NCI-H2107 treated with DMSO at 0.1 percent for 48 hours (cell line): ENCODE measurements at regions not wholly inside any gene's neighbourhood (a gene's known extent, or its start where the extent isn't known, plus 50 kb on each side); places are given as distances from the start of the nearest gene placed in this dataset.
"Not testable (repeated sequence)": the region's sequence is repeated elsewhere in the genome, so short reads cannot be mapped to it uniquely, and the experiment has no call there.

ENCODE experiments used
- DNase-seq: peaks from one replicate; lab custom pipeline; 2025; ENCODE audit not compliant: unreplicated experiment; lab: John Stamatoyannopoulos, UW

DNA sequence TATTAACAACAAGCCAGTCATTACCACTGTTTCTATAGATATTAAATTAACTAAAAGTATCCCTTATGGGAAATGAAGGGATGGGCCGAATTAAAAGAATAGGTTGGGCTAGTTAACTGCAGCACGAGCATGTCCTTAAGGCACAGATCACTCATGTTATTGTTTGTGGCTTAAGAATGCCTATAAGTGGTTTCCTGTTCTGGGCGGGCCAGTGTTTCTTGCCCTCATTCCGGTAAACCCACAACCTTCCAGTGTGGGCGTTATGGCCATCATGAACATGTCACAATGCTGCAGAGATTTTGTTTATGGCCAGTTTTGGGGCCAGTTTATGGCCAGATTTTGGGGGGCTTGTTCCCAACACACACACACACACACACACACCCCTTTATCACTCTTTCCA lies 705.4 kb upstream of the NCAM2 start:
- not testable (repeated sequence) for DNase-seq

DNA sequence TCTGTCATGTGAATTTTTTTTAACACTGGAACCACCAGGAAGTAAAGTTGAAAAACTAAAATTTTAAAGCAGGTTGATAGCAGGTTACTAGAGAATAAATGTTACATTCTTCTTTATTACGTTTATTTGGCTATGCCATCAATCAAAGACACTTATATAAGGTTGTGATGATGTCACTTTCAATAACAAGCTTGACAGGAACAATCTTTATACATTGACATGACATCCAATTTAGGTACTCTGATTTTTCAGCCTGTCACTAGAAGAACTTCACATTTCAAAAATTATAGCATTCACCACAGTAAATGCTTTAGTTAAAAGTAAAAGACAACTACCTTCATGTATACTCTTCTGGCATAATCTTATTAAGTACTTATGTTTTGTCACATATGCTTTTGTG lies 696.8 kb upstream of the NCAM2 start:
- no peak for DNase-seq

DNA sequence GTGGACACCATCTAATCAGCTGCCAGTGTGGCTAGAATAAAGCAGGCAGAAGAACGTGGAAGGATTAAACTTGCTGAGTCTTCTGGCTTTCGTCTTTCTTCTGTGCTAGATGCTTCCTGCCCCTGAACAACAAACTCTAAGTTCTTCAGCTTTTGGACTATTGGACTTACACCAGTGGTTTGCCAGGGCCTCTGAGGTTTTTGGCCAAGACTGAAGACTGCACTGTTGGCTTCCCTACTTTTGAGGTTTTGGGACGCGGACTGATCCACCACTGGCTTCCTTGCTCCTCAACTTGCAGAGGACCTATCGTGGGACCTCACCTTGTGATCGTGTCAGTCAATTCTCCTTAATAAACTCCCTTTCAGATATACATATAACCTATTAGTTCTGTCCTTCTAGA lies 696.1 kb upstream of the NCAM2 start:
- DNase-seq = no peak

DNA sequence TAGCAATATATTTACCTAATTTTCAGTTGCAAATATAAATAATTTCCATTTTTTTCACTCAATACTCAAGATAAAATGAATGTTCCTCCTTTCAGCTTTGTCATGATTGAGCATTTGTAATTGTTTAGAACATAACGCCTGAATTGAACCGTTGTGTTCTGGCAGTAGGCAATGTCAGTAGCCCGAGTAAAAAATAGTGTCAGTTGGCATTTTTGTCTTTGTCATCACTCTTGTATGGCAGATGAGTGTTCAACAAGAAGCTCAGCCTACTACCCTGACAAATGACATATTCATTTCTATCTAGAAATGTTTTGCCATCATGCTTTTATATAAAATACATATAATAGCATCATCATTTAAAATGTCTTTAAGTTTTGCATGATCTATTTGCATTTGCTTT lies 691.4 kb upstream of the NCAM2 start:
- DNase-seq = no peak

DNA sequence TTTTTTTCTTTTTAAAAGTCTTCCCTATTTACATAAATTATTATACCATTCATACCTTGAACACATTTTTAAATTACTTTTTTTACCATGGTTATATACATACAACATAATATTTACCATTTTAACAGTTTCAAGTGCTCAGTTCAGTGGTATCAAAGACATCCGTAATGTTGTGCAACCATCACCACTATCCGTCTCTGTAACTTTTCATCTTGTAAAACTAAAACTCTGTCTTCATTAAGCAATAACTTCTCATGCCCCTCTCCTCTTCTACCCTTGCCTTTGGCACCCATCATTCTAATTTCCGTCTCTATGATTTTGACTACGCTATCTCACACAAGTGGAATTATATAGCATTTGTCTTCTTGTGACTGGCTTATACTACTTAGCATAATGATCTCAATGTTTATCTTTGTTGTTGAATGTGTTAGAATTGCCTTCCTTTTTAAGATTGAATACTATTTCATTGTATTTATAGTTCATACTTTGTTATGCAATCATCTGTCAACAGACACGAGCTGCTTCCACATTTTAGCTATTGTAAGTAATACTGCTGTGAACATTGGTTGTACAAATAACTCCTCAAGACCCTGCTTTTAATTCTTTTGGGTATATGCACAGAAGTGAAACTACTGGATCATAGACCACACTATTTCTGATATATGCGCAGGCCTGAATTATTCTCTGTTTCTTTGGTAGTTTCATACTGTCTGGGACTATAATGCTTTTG lies 689.5 kb upstream of the NCAM2 start:
- DNase-seq = no peak

DNA sequence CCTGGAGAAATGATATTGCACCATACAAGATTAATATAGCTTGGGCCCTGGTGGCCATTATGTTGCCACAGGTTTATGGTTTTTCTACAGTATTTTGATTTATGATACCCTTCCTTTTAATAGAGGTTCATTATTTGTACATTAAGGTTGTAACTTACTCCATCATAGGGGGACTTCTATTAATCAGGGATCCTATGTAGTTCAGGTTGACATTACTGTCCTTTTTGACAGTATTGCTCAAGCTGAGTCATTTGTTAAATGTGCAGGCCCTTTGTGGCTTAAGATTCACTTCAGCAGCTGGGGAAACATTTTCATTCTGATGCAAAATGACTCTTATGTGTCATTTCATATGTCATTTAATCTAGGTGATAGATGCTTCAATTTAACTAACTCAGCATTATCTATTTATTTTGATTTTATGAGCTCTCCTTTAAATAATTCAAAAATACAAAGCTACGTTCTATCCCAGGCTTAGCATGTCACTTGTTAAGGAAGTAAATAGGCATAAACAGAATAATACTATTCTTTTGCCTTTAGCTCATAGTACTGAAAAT lies 686.9 kb upstream of the NCAM2 start:
- no peak for DNase-seq

DNA sequence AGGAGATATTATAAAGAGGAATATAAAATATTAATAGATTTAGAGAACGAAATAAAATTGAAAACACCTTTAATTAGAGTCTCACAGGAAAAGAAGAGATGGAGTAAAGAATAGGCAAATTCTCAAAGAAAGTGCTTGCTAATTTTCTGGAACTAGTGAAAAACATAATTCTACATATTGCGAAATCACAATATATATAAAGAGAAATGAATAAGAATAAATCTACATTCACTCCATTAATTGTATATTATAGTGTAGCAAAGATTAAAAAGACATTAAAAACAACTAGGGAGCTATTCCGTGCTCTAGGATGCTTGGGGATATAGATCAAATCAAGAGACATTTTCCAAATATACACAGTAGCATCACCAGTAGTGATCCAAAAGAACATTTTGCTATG lies 685.2 kb upstream of the NCAM2 start:
- DNase-seq = no peak

DNA sequence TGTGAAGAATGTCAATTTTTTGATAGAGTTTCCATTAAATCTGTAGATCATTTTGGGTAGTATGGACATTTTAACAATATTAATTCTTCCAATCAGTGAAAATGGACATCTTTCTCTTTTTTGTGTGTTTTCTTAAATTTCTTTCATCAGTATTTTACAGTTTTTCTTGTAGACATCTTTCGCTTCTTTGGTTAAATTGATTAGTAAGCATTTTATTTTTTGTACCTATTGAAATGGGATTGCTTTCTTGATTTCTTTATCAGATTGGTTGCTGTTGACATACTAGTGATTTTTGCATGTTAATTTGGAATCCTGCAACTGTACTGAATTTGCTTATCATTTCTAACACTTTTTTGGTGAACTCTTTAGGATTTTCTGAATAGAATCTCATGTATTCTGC lies 683.2 kb upstream of the NCAM2 start:
- DNase-seq = no peak

DNA sequence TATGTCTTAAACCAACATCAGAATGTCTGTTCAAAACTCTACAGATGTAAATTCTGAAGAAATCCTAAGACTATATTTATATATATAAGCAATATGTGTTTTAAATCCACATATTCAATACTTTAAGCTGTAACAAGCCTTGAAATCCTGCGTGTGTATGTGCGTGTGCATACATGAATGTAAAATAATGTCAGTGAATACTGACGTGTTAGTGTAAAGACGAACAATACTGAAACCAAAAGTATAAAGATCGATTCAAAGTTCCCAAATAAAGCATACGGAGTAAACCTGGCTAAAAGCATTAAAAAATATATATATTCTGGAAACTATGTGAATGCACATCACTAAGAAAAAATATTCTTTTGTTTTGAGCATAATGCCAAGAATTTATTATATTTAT lies 668.6 kb upstream of the NCAM2 start:
- no peak for DNase-seq

DNA sequence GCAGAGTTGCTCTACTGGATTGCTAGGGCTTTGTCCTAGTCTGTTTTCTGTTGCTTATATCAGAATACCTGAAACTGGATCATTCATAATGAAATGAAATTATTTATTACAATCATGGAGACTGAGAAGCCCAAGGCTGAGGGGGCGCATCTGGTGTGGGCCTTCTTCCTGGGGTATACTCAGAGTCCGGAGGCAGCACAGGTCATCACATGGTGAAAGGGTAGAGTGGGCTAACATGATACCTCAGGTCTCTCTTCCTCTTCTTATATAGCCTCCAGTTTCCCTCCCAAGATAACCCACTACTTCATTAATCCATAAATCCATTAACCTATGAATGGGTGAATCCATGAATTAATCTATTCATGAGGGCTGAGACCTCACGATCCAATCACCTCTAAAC lies 667.6 kb upstream of the NCAM2 start:
- DNase-seq = no peak

DNA sequence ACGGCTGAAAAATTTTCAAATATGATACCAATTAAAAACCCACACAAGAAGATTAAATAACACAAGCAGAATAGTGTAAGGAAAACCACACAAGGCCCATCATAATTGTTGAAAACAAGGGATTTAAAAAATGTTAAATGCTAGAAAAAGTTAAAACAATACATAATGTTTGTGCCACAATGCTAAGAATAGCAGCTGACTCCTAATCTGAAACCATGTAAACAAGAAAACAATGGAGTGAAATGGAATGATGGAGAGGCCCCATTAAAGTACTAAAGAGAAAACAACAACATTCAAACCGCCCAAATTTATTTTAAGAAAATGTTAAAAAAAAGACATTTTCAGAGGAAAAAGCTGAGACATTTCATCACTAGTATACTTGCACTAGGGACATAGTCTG lies 663.6 kb upstream of the NCAM2 start:
- DNase-seq = no peak

DNA sequence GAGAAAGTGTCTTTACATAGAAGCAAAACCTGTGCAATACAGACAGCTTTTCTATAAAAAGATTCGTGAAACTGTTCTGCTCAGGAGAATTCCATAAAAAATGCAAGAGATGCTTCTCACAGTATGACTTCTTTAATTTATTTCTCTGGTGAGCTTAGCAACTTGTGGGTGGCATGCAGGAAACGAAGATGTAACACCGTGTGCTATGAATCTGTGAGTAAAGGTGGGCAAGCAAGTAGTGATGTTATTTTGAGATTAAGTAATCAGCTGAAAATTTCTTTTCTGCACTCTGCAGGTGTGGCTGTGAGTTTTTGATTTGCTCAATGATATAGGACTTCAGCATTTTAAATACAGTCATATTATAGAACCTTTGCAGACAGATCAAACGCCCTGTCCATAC lies 656.8 kb upstream of the NCAM2 start:
- DNase-seq = no peak

DNA sequence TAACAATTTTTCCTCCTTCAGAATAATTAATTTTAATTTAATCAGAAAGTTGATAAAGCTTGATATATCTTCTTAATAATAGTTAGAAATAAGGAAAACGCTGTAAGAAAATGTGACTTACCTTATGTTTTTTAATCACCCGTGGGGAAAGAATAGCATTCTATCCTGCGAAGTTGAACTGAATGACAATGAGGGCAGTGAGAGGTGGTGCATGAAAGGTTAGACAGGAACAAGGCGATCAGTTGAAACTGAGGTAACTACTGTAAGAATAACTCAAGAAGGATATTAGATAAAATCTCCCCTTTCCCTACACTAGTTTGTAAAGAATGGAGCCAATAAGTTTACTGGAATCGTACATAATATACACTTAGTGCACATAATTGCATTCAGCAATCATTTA lies 655.0 kb upstream of the NCAM2 start:
- DNase-seq = no peak

DNA sequence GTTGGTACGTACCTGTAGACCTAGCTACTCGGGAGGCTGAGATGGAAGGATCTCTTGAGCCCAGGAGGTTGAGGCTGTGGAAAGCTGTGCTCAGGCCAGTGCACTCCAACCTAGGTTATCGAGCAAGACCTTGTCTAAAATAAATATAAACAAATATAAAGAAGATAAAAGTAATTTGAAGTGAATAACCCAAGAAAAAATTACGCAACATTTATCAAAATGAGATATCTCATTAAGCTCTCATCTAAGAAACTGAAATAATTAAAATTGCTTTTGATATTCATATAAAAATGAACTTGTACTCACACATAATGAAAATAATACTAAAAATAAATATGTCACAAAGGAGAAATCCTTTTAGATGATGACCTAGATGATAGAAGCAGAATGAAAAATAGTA lies 647.1 kb upstream of the NCAM2 start:
- DNase-seq = no peak

DNA sequence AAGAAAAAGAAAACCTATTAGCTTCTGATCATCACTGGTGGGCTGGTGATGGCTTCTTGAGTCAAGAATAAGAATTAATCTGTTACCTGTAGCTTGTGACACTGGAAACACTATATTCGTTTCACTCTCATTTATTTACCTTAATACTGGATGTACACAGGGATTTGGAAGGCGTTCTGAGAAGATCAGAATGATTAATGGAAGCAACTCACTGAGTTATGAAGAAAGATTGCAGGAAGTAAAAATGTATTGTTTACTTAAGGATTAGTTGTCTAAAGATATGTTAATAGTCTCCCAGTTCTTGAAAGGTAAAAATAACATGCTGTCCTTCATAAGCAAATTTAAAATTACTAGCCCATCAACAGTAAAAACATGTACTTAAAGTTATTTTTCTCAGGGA lies 644.9 kb upstream of the NCAM2 start:
- no peak for DNase-seq

DNA sequence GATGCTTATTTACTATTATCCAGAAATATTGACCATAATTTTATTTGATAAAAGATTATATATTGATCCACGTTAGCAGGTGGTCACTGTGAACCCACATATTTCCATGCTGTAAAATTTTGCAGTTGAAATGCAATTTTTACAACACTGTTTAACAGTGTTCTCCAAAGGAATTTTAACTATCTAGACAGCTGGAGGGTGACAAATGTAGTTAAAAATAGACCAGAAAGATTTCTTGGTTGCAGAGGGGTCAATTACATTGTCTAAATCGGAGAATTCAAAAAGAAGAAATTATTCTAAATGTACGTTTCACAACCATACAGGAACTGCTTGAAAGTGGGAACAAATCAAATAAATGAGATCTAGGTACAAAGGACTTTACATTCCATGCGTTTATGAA lies 625.2 kb upstream of the NCAM2 start:
- DNase-seq = no peak

DNA sequence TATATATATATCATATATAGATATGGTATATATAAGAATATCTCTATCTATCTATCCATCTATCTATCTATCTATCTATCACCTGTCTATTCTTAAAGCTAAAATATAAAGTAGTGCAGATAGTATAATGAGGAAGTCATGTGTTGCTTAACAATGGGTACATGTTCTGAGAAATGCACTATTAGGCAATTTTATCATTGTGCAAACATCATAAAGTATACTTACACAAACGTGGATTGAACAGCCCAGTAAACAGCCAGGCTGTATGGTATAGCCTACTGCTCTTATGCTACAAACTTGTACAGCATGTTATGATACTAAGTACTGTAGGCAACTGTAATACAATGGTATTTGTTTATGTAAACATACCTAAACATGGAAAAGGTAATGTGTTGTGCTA lies 621.0 kb upstream of the NCAM2 start:
- DNase-seq = no peak

DNA sequence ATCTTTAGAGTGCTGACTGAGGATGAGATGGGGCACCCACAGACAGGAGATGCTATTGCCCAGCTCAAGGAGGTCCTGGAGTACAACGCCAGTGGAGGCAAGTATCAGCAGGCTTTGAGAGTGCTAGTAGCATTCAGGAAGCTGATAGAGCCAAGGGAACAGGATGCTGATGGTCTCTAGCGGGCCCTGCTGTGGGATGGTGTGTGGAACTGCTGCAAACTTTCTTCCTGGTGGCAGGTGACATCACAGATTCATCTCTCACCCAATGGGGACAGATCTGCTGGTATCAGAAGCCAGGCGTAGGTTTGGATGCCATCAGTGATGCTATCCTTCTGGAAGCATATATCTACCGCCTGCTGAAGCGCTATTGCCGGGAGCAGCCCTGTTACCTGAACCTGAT lies 609.8 kb upstream of the NCAM2 start:
- DNase-seq = no peak

DNA sequence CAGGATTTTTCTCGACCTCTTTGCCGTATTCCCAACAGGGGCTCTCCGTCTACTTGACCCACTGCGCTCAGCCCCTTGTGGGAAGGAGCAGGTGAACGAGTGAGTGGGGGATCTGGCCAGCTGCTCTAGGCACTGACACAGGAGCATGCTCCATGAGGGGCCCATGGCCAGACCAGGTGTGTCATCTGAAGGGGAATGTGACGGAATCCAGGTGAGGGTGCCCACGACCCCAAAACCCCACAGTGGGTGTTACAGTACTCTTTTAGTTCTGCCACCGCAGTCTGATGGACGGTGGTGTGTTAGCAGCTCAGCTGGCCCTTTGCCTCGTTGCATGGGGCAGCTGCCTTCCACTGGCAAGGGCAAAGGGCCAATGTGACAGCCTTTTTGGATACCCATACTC lies 601.4 kb upstream of the NCAM2 start:
- DNase-seq = no peak

DNA sequence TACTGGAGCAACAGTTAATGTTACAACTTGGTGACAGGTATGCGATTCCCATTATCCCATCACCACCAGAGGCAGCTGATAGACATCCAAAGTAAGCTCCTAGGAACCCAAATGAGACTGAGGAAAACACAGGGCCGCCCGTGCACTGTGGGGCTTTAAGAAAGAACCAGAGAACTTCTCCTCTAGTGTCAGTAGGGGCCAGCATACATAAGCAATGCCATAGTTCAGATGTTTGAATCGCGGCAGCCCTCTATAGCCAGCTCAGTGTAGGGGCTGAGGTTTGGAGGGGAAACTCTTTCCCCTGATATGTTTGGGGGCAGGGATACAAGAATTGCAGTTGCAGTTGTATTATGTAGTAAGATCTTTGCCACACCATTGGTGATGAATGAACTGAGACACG lies 593.3 kb upstream of the NCAM2 start:
- no peak for DNase-seq

DNA sequence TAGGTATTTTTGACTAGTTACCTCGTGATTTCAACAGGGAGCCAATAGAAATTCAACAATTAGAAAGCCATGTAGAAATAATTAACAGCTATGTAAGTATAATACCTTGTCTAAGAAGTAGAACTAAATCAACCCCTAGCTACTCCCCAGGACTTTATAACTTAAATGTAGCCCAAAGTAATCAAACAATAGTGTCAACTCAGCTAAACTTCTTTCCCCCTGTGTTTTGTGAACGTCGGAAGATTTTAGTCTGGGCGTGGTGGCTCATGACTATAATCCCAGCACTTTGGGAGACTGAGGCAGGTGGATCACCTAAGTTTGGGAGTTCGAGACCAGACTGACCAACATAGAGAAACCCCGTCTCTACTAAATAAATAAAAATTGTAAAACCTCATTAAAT lies 579.9 kb upstream of the NCAM2 start:
- DNase-seq = no peak

DNA sequence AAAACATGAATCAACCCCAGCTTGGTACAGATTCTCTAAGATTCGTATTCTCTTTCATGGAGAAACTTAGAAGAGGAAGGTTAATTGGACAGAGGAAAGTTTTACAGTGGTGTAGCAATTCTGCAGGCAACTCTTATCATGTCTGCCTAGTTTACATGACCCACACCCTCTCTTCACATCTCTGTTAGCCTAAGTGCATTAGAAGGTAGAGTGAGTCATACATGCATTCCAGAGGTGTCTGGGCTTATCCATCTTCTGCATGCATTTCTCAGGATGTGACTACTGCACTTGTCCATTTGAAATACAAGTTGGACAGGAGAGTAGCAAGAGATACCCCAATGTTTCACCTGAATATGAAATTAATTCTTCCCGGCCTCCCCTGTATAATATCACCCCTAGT lies 578.4 kb upstream of the NCAM2 start:
- DNase-seq = no peak

DNA sequence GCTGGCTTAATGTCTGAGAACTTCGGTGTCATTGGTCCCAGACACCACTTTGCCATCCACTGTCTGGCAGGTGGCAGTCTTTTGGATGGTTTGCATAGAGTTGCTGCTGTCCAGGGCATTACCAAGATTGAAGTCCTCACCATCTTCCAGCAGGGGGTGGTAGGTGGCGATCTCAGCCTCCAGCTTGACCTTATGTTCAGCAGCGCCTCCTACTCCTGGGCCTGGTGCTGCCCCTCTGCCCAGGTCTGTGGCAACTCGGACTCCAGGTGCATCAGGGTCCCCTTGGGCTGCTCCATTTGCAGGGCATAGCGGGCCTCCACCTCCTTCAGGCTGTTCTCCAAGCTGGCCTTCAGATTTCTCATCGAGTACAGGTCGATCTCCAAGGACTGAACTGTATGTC lies 573.3 kb upstream of the NCAM2 start:
- DNase-seq = no peak
